OCI-LY1 (cell line): ENCODE measurements at regions not wholly inside any gene's neighbourhood (a gene's known extent, or its start where the extent isn't known, plus 50 kb on each side); places are given as distances from the start of the nearest gene placed in this dataset.

Experiments used
- H2AFZ ChIP-seq: fragments of 200-600 bp; sonication (generic), shearing (Covaris generic); 2 replicates; pipeline ENCODE4 v1.6.0; 2014; ENCODE audit warnings: antibody characterized with exemption, mild to moderate bottlenecking, low read length
- H3F3A ChIP-seq: fragments of 200-600 bp; sonication (generic), shearing (Covaris generic); 2 replicates; pipeline ENCODE4 v1.6.0; 2014; ENCODE audit warnings: mild to moderate bottlenecking, antibody characterized with exemption, low read length, moderate library complexity; ENCODE audit not compliant: insufficient read depth
- H3K27ac ChIP-seq: fragments of 200-600 bp; sonication (generic); 2 replicates; pipeline ENCODE4 v1.5.1; 2014; ENCODE audit warnings: low read length, mixed run types, mild to moderate bottlenecking, low read depth; ENCODE audit not compliant: poor library complexity, severe bottlenecking
- H3K27me3 ChIP-seq: fragments of 200-600 bp; sonication (generic); 2 replicates; pipeline ENCODE4 v1.6.0; 2014; ENCODE audit warnings: antibody characterized with exemption, mild to moderate bottlenecking, low read length, moderate library complexity; ENCODE audit not compliant: insufficient read depth
- H3K36me3 ChIP-seq: fragments of 200-600 bp; sonication (generic); 2 replicates; pipeline ENCODE4 v1.6.1; 2014; ENCODE audit warnings: mild to moderate bottlenecking, antibody characterized with exemption, low read length, moderate library complexity, mixed read lengths; ENCODE audit not compliant: insufficient read depth
- H3K4me1 ChIP-seq: fragments of 200-600 bp; sonication (generic); 2 replicates; pipeline ENCODE4 v1.5.1; 2014; ENCODE audit warnings: mild to moderate bottlenecking, low read length, moderate library complexity; ENCODE audit not compliant: insufficient read depth, severe bottlenecking
- H3K4me2 ChIP-seq: fragments of 200-600 bp; sonication (generic), shearing (Covaris generic); 2 replicates; pipeline ENCODE4 v1.6.1; 2014; ENCODE audit warnings: low read length
- H3K4me3 ChIP-seq: fragments of 200-600 bp; sonication (generic); 2 replicates; pipeline ENCODE4 v1.5.1; 2014; ENCODE audit warnings: low read length, low read depth, mild to moderate bottlenecking, mixed read lengths; ENCODE audit not compliant: poor library complexity, severe bottlenecking
- H3K79me2 ChIP-seq: fragments of 200-600 bp; shearing (Covaris generic); 2 replicates; pipeline ENCODE4 v1.6.1; 2016; ENCODE audit warnings: mixed run types, low read length, mixed read lengths; ENCODE audit not compliant: insufficient read depth
- H3K9ac ChIP-seq: fragments of 200-600 bp; sonication (generic), shearing (Covaris generic); 2 replicates; pipeline ENCODE4 v1.6.1; 2014; ENCODE audit warnings: mild to moderate bottlenecking, low read length, mixed read lengths
- H3K9me2 ChIP-seq: fragments of 200-600 bp; sonication (generic), shearing (Covaris generic); 2 replicates; pipeline ENCODE4 v1.6.1; 2014; ENCODE audit warnings: low read depth, mild to moderate bottlenecking, low read length, mixed read lengths
- H3K9me3 ChIP-seq: fragments of 200-600 bp; shearing (Covaris generic); 2 replicates; pipeline ENCODE4 v1.6.1; 2014; ENCODE audit warnings: low read length, mixed read lengths
- H4K20me1 ChIP-seq: fragments of 200-600 bp; sonication (generic), shearing (Covaris generic); 2 replicates; pipeline ENCODE4 v1.6.0; 2016; ENCODE audit warnings: mild to moderate bottlenecking, low read length; ENCODE audit not compliant: insufficient read depth
- CTCF ChIP-seq: fragments of 200-600 bp; sonication (generic), shearing (Covaris generic); IDR thresholded peaks from 2 replicates; pipeline ENCODE4 v1.5.1; 2017; ENCODE audit warnings: mild to moderate bottlenecking, antibody characterized with exemption, low read length, moderate library complexity, mixed read lengths
- EZH2 ChIP-seq: fragments of 200-600 bp; sonication (generic), shearing (Covaris generic); IDR thresholded peaks from 2 replicates; pipeline ENCODE4 v1.8.0; 2017; ENCODE audit warnings: borderline replicate concordance, mixed run types, mild to moderate bottlenecking, antibody characterized with exemption, low read length, moderate library complexity, mixed read lengths

DNA sequence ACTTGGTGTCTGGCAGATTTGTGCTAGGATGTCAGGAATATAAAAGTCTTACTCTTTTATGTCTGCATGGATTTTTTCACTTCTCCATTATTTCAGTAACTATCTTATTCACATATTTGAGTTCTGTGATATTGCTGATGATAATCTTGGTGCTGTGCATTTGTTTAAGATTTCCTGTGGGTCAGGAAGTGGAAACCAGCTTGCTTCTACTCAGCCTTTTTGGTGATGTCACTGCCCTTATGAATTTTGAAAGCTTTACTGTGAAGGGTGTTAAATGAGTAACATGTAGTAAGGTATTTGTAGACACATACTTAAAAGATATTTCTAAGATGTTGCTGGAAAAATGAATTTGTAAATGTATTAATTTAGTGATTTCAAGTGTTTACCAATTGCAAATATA lies 69.5 kb upstream of the VOPP1 start:
- Histone ChIP-seq H3K4me2 (no peak overlapping the region), H3K4me1 (no peaks in the 10 kb centered on the region), H3K9me2 (no peaks in the 10 kb centered on the region), H3K79me2 (no peaks in the 10 kb centered on the region), H3K27me3 (no peaks in the 10 kb centered on the region), H3K9me3 (0 out of 2 replicates have a peak, but pooled peaks cover 3% of the 10 kb centered on the region), H3K27ac (no peak overlapping the region), H3K4me3 (no peak overlapping the region), H3K9ac (no peak overlapping the region), H3F3A (no peaks in the 10 kb centered on the region), H4K20me1 (no peaks in the 10 kb centered on the region), H3K36me3 (no peaks in the 10 kb centered on the region), H2AFZ (no peak overlapping the region)
- no peak for TF ChIP-seq EZH2
- no peak for TF ChIP-seq CTCF

GRCh38 chr7:55641273-55641691 lies 69.0 kb upstream of the VOPP1 start:
- Histone ChIP-seq H2AFZ (no peak overlapping the region), H3K27ac (no peak overlapping the region), H3K27me3 (no peaks in the 10 kb centered on the region), H3K4me2 (no peak overlapping the region), H3K9me2 (no peaks in the 10 kb centered on the region), H3K9me3 (0 out of 2 replicates have a peak, but pooled peaks cover 3% of the 10 kb centered on the region), H3K4me1 (no peaks in the 10 kb centered on the region), H3K9ac (no peak overlapping the region), H3F3A (no peaks in the 10 kb centered on the region), H3K4me3 (no peak overlapping the region), H3K36me3 (no peaks in the 10 kb centered on the region), H3K79me2 (no peaks in the 10 kb centered on the region), H4K20me1 (no peaks in the 10 kb centered on the region)
- TF ChIP-seq CTCF, result peak; percentile 96
- no peak for TF ChIP-seq EZH2

DNA sequence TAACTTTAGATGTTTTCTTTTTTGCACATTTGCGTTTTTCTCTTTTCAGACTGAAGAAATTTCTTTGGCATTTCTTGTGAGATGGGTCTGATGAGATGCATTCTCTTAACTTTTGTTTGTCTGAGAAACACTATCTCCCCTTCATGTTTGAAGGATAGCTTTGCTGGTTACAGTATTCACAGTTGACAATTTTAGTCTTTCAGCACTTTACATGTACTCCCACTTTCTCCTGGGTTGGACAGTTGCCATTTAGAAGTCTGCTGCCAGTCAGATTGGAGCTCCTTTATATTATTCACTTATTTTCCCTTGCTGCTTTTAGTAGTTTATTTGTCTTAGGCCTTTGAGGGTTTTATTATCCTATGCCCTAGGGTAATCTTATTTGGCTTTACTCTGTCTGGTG lies 67.3 kb upstream of the VOPP1 start:
- H3K4me3 ChIP-seq, result no peak overlapping the region
- H3K27me3 ChIP-seq, result no peaks in the 10 kb centered on the region
- no peaks in the 10 kb centered on the region for H4K20me1 ChIP-seq
- no peak overlapping the region for H3K27ac ChIP-seq
- H3K79me2 ChIP-seq, result no peaks in the 10 kb centered on the region
- no peak overlapping the region for H3K4me2 ChIP-seq
- H3K9ac ChIP-seq, result no peak overlapping the region
- H3K9me2 ChIP-seq, result no peaks in the 10 kb centered on the region
- no peak overlapping the region for H2AFZ ChIP-seq
- H3F3A ChIP-seq, result no peaks in the 10 kb centered on the region
- no peak for TF ChIP-seq EZH2
- TF ChIP-seq CTCF, result no peak
- no peaks in the 10 kb centered on the region for H3K36me3 ChIP-seq
- H3K4me1 ChIP-seq, result no peaks in the 10 kb centered on the region
- H3K9me3 ChIP-seq, result 0 out of 2 replicates have a peak, but pooled peaks cover 3% of the 10 kb centered on the region
